Progenitor cell of endocrine pancreas (in vitro differentiated cells): ENCODE measurements at regions not wholly inside any gene's neighbourhood (a gene's known extent, or its start where the extent isn't known, plus 50 kb on each side); places are given as distances from the start of the nearest gene placed in this dataset.
"Not testable (repeated sequence)": the region's sequence is repeated elsewhere in the genome, so short reads cannot be mapped to it uniquely, and the experiment has no call there.

ENCODE experiments used
- DNase-seq: peaks from one replicate; pipeline ENCODE4 v3.0.0; 2021; ENCODE audit warnings: low spot score; ENCODE audit not compliant: unreplicated experiment
- H3K27ac Mint-ChIP-seq: 2 replicates; pipeline ENCODE4 v1.8.0; 2021; ENCODE audit warnings: mild to moderate bottlenecking, moderate library complexity, mixed read lengths
- H3K27me3 Mint-ChIP-seq: 2 replicates; pipeline ENCODE4 v1.8.0; 2021; ENCODE audit warnings: mixed read lengths
- H3K36me3 Mint-ChIP-seq: 2 replicates; pipeline ENCODE4 v1.8.0; 2022; ENCODE audit warnings: mixed read lengths; ENCODE audit not compliant: insufficient read depth
- H3K4me1 Mint-ChIP-seq: 2 replicates; pipeline ENCODE4 v1.8.0; 2021; ENCODE audit warnings: low read depth, mixed read lengths
- H3K4me3 Mint-ChIP-seq: 2 replicates; pipeline ENCODE4 v1.8.0; 2021; ENCODE audit warnings: low read depth, mild to moderate bottlenecking, moderate library complexity, mixed read lengths
- H3K9me3 Mint-ChIP-seq: 2 replicates; pipeline ENCODE4 v1.8.0; 2021; ENCODE audit warnings: low read depth, mixed read lengths
- TF ChIP-seq, protein P1 (sequence below): fragments of 200-600 bp; sonication (generic); IDR thresholded peaks from one replicate; pipeline ENCODE4 v1.5.0; 2021; ENCODE audit warnings: antibody characterized with exemption, mild to moderate bottlenecking; ENCODE audit not compliant: unreplicated experiment

DNA sequence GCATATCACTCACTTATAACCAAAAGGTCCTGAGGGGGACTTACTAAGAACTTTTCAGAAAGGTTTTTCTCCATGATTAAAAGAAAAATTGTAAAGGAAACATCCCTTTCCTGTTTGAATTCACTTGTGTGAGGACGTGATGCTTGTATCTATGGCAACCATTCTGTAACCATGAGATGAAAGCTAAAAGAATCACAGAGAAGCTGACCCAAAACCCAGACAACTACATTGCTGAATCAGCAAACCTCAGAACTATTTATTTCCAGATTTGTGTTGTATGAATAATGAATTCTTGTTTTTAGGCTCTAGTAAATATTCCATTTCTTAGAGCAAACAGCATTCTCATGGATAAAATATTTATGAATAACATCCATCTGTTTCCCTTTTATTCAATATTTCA is 91.2 kb downstream of the RCHY1 start:
- Mint-ChIP-seq H3K9me3 (peaks cover 11% of the 10 kb centered on the region), H3K4me3 (no peak overlapping the region), H3K27ac (no peak overlapping the region), H3K4me1 (no peaks in the 10 kb centered on the region), H3K27me3 (no peaks in the 10 kb centered on the region), H3K36me3 (peaks cover 1% of the 10 kb centered on the region)
- no peak for DNase-seq
- TF ChIP-seq, protein P1, sequence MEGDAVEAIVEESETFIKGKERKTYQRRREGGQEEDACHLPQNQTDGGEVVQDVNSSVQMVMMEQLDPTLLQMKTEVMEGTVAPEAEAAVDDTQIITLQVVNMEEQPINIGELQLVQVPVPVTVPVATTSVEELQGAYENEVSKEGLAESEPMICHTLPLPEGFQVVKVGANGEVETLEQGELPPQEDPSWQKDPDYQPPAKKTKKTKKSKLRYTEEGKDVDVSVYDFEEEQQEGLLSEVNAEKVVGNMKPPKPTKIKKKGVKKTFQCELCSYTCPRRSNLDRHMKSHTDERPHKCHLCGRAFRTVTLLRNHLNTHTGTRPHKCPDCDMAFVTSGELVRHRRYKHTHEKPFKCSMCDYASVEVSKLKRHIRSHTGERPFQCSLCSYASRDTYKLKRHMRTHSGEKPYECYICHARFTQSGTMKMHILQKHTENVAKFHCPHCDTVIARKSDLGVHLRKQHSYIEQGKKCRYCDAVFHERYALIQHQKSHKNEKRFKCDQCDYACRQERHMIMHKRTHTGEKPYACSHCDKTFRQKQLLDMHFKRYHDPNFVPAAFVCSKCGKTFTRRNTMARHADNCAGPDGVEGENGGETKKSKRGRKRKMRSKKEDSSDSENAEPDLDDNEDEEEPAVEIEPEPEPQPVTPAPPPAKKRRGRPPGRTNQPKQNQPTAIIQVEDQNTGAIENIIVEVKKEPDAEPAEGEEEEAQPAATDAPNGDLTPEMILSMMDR = no peak

DNA sequence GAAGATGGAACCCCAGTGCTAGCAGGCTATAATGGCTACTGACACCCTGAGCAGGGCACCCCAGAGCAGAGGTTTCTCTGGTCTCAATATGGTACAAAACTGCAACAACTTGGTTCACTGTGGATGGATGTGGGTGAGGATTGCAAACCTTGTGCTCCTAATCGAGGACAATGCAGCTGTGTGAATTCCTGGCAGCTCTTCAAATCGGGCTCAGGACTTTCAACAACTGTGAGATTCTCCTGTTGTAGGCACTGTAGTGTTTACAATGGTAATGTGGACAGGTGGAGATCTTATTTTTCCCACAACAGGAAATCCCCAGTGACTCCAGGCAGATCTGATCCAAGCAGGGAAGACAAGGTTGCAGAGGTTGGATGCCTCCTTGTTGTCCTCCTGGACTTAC is 101.5 kb downstream of the RCHY1 start:
- DNase-seq = no peak
- Mint-ChIP-seq H3K4me1 (no peaks in the 10 kb centered on the region), H3K9me3 (peaks cover 19% of the 10 kb centered on the region), H3K36me3 (no peaks in the 10 kb centered on the region), H3K27me3 (no peaks in the 10 kb centered on the region), H3K4me3 (no peak overlapping the region), H3K27ac (no peak overlapping the region)
- TF ChIP-seq, protein P1 = no peak

DNA sequence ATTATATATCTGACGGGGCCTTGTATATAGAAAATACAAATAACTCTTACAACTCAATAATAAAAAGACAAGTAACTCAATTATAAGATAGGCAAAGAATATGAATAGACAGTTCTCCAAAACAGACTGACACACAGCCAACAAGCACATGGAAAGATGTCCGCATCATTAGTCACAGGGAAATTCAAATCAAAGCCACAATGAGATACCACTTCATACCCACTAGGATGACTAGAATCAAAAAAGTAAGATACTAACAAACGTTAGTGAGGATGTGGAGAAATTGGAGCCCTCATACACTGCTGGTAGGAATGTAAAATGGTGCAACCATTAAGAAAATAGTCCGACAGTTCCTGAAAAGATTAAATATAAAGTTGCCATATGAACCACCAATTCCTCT is 115.7 kb downstream of the RCHY1 start:
- Mint-ChIP-seq H3K9me3 (peaks cover 4% of the 10 kb centered on the region), H3K4me1 (no peaks in the 10 kb centered on the region), H3K27ac (no peak overlapping the region), H3K4me3 (no peak overlapping the region), H3K27me3 (no peaks in the 10 kb centered on the region), H3K36me3 (no peaks in the 10 kb centered on the region)
- DNase-seq = no peak
- TF ChIP-seq, protein P1 = no peak

DNA sequence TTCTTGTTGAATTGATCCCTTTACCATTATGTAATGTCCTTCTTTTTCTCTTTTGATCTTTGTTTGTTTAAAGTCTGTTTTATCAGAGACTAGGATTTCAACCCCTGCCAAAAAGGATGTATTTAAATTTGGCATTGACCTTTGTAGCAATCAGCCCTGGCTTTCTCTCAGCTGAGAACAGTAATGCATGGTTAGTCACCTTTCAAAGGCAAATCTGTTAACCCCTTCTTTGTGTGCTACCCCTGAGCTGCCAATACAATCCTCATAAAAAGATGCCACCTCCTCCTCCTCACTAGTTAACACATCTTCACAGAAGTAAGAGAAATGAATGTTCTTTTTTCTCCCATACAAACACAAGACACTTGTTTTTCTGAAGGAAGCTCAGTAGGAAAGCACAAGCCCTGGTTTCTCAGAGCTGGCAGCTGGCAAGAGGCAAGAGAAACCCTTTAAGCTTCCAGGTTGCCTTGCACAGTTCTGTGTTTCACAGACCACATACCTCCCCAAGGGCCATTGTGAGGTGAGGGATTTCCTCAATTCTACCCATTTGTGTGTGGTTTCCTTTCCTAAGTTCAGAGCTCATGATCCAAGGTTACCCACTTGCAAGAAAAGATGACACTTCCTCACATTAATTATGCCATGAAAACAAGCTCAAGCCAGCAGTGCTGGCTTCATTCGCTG is 122.6 kb downstream of the RCHY1 start:
- Mint-ChIP-seq H3K4me1 (no peaks in the 10 kb centered on the region), H3K9me3 (no peaks in the 10 kb centered on the region), H3K27me3 (no peaks in the 10 kb centered on the region), H3K36me3 (no peaks in the 10 kb centered on the region), H3K27ac (no peak overlapping the region), H3K4me3 (no peak overlapping the region)
- no peak for DNase-seq
- TF ChIP-seq, protein P1 = no peak

DNA sequence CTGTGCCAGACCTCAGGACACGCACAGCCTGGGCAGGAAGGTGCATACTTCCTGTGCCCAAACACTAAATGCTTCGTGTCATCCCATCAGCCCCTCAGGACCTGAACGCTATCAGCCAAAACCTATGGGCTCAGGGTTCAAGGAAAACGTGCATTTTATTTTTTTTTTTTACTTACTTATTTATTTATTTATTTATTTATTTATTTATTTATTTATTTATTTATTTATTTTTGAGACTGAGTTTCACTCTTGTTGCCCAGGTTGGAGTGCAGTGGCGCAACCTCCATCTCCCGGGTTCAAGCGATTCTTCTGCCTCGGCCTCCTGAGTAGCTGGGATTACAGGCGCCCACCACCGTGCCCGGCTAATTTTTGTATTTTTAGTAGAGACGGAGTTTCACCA is 127.8 kb downstream of the RCHY1 start:
- not testable (repeated sequence) for H3K27ac Mint-ChIP-seq, H3K9me3 Mint-ChIP-seq, DNase-seq

DNA sequence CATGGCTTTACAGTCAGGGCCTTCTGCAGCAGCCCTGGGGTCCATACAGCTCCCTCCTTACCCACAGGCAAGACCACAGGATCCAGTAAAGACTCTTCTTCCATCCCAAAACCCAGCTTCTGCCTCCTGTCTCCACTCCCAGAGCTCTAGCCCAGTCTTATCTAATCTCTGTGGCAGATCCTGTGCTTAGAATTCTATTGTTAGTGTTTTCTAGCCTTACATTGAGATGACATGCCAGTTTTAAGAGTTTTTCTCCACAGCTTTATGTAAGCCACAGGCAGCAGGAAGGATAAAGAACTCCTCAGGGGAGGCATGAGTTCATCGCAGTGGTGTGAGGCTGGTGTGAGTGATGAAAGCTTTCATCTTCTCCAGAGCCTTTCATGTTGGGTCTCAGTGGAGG is 129.1 kb downstream of the RCHY1 start:
- H3K27me3 Mint-ChIP-seq = no peaks in the 10 kb centered on the region
- peaks cover 8% of the 10 kb centered on the region for H3K9me3 Mint-ChIP-seq
- no peak for DNase-seq
- H3K36me3 Mint-ChIP-seq = no peaks in the 10 kb centered on the region
- no peak overlapping the region for H3K27ac Mint-ChIP-seq
- TF ChIP-seq, protein P1 = no peak
- no peak overlapping the region for H3K4me3 Mint-ChIP-seq
- H3K4me1 Mint-ChIP-seq = no peaks in the 10 kb centered on the region

More for the DNA sequence above, 127.8 kb downstream of the RCHY1 start:
- not testable (repeated sequence) for H3K4me1 Mint-ChIP-seq, H3K36me3 Mint-ChIP-seq, H3K27me3 Mint-ChIP-seq, H3K4me3 Mint-ChIP-seq
